HG03175 (cell line): ENCODE measurements at regions not wholly inside any gene's neighbourhood (a gene's known extent, or its start where the extent isn't known, plus 50 kb on each side); places are given as distances from the start of the nearest gene placed in this dataset.

ENCODE experiments used
- ATAC-seq: cut with Tn5 transposase; IDR thresholded peaks from one replicate; pipeline ENCODE4 v1.9.1; 2021; ENCODE audit warnings: mild to moderate bottlenecking, moderate library complexity; ENCODE audit not compliant: unreplicated experiment

DNA sequence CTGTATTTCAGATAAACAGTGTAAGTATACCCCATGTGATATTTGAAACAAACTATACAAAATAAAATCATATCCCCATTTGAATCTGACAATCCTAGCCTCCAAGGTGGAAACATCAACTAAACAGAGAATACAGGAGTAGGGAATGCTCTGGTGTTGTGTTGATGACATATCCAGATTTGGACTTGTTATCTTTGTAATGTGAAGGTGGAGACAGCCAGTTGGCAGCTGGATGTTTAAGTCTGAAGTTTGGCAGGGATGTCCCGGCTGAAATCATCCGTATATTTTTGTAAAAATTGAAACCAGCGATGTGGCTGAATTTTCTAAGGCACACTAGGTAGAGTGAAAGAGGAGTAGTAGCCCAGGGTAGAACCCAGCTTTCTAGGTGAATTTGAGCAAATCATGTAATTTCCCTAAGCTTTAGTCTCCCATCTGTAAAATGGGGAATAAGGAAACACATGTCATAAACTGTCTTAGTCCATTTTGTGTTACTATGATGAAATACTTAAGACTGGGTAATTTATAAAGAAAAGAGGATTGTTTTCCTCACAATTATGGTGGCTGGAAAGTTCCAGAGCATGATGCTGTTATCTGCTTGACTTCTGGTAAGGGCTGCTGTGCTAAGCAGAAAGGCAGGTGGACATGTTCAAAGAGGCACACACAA, 246.6 kb upstream of the APCDD1 start:
- ATAC-seq: no peak

DNA sequence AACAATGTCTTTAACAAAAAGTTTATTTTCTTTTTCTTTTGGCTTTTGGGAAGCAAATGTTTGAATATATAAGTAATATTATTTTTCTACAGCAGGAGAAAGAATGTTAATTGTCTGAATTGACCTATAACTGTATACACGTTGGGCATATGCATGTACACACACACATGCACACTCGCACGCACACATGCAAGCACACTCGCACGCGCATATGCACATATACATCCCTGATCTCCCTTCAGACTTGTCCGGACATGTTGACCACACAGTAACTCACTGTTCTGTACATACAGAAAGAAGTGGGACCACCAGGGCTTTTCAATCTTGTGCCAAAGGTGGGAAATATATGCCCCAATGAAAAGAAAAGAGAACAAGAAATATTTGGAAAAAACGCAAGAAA, 245.1 kb upstream of the APCDD1 start:
- ATAC-seq: no peak

DNA sequence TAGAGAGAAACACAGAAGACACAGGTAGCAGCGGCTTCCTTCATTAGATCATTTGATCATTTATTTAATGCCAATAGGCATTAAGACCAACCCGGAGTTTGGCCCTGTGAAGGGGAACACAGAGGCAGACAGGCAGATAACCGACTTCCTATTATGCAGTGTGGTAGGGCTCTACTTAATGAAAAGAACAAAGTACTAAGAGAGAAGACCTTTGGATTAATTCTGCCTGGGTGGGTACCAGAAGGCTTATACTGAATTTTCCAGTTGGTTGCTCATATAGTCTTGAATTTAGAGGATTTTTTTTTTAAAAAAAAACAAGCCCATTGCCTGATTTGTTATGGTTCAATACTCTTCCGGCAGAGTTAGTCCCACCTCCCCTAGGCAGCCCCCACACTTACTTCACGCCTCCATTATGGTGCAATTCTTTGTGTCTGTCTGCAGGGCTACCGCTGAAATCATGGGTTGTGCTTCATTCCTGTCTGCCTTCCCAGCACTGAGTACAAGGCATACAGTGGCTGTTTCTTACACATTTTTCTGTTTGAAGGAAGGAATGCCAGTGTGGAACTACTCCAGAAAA, 244.3 kb upstream of the APCDD1 start:
- no peak for ATAC-seq

DNA sequence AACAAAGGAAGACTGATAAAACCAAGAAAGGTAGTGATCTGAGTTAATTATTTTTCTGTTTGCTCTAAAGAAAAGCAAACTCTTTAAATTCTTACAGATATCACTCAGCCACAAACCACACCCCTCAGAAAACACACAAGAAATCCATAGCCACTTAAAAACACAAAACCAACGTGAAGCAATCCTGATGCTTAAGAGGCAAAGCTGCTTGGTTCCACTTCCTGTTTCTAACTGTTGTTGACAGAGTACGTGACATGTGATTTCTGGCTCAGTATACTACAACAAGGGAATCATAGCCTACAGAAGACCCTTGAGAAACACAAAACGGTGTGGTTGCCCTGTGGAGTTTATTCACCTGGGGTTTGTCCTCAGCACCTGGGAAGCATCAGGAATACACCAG, 240.9 kb upstream of the APCDD1 start:
- peak; percentile 93 for ATAC-seq

DNA sequence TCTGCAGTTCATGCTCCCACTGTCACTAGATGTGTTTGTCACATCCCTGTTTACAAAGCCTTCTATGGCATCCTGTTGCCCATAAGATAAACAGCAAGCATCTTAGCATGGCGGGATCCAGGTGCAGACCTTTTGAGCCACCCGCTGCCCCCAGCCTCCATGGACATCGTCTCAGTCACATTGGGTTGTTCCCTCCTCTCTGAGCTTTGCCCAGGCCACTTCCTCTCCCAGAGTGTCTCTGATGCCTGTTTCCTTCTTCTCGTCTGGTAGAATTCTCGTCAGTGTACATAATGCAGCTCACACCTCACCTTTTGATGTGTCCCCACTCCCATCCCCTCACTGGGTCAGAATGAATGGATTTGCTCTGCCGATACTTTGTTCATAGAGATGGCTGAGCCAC, 239.0 kb upstream of the APCDD1 start:
- ATAC-seq: no peak

DNA sequence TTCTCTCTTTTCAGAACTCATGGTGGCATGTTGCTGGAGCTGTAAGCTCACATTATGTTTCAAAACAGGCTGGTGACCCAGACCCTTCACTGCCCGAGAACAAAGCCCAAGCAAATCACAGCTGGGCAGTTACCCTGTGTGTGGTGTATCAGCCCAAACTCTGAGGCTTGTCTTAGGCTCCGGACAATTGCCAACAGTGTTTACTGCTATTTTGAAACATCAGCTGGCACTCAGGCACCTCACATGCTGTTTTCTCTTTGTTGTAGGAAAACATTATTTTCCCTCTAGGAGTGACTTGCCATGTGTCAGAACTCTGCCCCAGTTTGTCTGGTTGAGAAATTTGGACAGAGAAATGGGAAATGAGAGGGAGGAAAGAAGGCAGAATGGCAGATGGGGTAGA, 237.6 kb upstream of the APCDD1 start:
- no peak for ATAC-seq

DNA sequence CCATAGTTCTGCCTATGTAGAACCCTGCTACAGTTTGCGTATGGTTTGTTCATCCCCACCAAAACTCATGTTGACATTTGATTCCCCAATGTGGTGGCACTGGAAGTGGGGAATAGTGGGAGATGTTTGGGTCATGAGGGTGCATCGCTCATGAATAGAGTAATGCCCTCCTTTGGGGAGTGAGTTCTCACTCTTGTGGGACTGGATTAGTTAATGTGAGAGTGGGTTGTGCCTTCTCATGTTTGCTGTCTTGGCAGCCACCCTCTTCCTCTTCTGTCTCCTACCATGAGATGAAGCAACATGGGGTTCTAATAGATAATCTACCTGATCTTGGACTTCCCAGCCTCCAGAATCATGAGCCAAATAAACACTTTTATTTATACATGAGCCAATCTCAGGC, 237.2 kb upstream of the APCDD1 start:
- no peak for ATAC-seq

DNA sequence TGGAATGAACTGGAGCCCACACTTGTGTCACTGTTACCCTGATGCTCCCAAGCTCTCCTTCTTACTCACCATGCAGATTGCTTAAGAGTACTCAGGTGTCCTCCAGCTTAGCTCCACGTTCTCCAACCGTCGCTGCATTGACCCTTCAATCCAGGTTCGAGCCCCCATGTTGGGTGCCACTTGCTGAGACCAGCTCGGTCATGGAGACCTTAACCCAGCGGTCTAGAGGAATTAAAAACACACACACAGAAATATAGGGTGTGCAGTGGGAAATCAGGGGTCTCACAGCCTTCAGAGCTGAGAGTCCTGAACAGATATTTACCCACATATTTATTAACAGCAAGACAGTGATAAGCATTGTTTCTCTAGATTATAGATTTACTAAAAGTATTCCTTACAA, 229.1 kb upstream of the APCDD1 start:
- ATAC-seq: no peak

DNA sequence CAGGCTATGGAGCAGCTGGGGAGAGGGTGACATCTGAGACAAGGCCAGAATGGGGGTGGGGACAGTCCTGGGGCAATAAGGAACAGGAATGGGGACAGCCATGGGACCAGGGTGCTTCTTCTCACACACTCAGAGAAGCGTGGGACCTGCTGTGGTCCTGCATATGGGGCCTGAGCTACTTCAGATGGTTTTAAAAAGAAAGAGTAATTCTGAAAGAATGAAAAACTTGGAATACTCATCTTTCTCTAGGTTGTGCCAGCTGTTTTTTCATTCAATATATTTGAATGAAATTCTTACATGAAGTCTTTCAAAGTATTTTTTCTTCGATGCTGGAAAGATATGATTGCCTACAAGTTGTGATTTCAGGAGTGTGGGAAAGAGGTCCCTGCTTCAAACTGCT, 227.5 kb upstream of the APCDD1 start:
- no peak for ATAC-seq

DNA sequence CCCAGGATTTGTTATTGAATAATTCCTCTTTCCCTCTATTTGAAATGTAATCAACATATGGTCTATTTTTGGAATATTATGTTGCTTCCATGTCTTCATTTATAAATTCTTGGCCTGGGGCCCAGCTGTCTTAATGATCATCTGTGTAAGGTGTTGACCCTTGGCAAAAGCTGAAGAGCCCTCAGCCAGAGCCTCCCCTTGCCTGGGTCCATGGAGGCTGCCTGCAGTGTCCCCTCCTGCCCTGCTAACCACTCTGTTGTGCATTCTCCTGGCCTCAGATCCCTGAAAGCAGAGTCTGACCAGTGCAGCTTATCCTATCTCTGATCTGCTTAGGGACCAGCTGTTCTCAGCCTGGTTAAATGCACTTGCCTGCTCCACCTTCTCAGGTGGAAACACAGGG, 226.1 kb upstream of the APCDD1 start:
- ATAC-seq: no peak

DNA sequence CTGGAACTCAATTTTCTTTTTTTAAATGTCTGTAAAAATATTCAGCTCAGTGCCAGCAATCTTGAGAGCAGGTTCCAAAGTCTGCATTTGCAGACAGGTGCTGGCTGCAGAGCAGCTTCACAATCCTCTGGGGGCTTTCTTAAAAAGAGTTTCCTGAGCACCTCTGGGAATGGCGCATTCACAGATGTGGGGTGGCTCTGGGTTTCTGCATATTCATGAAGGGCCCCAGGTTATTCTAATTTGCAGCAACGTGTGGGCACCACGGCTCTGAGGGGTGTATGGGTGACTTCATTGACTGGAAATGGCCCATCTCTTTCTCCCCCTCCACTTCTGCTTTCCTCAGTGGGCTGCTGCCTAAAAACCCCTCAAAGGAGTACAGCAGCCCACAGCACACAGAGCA, 225.0 kb upstream of the APCDD1 start:
- ATAC-seq: no peak

DNA sequence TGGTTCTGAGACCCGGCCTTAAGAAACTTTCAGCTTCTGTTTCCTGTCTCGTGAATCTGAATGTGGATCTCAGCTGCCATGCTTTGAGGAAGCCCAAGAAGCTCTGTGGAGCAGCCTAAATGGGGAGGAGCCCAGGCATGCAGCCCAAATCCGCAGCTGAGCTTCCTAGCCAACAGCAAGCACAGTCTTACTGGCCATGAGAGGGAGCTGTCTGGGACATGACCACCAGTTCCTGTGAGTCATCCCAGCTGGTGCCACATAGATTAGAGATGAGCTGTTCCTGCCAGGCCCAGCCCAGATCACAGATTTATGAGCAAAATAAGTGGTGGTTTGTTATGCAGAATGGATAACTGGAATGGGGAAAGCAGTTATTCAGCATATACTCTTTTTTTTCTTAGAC, 224.4 kb upstream of the APCDD1 start:
- no peak for ATAC-seq

DNA sequence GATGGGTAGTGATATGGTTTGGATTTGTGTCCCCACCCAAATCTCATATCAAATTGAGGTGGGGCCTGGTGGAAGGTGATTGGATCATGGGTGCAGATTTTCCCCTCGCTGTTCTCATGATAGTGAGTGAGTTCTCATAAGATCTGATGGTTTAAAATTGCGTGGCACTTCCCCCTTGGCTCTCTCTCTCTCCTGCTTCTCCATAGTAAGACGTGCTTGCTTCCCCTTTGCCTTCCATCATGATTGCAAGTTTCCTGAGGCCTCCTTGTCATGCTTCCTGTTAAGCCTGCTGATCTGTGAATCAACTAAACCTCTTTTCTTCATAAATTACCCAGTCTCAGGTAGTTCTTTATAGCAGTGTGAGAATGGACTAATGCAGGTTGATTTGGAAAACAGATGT, 223.2 kb upstream of the APCDD1 start:
- no peak for ATAC-seq

DNA sequence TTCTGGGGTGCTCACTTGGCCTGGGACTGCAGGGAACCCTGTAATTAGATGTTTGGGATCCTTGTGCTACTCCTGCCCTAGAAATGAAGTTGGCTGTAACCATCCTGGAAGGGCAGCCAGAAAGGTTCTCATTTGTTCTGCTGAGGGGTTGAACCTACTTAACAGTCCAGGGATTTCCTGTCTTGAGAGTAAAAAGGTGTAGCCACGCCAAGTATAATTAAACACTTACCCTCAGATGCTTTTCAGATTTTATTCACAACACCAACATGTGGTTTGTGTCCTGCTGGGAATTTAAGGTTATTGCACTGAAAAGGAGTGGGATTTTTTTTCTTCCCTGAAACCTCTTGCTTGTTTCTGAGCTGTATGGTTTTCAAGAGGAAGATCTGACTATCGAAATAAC, 222.4 kb upstream of the APCDD1 start:
- no peak for ATAC-seq

DNA sequence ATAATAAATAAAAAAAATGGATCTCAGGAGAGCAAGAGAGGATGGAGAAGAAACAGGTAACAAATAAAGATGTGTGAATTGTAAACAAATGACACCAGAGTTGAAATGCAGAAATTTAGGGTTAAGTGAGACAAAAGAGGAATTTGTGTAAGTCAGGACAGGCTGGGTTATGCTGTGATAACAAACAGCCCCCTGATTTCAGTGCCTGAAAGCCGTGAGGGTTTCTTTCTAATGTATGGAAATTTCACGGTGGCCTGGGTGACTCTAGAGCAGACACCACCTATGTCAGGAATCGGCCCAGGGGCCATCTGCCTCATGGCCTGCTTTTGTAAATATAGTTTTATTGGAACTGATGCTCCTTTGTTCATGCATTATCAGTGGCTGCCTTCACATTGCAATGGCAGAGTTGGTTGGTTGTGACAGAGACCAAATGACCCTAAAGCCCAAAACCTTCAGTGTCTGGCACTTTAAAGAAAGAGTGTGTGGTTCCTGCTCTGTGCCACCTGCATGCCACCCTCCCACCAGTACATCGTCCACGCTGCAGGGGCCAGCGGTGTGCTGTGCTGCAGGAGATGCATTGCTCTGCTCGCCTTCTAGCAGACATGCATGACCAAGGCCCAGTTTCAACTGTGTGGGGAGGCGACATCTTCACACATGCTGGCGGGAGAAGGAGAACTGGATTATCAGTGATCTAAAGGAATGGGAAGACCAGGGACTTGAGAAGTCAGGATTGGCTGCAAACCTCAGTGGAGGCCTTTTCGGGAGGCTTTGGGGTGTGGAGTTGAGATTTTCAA, 221.2 kb upstream of the APCDD1 start:
- ATAC-seq: no peak

DNA sequence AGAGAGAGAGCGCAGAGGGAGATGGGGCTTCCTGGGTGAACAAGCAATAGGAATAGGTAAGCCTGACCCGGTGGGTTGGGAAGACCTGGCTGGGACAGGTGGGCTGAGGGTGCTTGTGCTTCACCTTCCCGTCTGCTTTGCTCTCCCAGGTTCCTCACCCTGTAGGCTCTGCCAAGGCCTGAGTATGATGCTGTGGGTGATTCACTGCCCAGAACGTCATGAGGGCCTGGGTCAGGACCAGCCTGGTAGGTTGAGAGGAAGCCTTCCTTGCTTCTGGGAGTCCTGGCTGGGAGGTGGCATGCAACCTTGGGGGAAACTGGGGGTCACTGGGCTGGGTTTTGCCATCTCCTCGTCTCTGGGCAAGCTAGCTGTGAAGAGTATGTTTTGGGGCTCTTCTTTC, 220.2 kb upstream of the APCDD1 start:
- ATAC-seq: no peak

DNA sequence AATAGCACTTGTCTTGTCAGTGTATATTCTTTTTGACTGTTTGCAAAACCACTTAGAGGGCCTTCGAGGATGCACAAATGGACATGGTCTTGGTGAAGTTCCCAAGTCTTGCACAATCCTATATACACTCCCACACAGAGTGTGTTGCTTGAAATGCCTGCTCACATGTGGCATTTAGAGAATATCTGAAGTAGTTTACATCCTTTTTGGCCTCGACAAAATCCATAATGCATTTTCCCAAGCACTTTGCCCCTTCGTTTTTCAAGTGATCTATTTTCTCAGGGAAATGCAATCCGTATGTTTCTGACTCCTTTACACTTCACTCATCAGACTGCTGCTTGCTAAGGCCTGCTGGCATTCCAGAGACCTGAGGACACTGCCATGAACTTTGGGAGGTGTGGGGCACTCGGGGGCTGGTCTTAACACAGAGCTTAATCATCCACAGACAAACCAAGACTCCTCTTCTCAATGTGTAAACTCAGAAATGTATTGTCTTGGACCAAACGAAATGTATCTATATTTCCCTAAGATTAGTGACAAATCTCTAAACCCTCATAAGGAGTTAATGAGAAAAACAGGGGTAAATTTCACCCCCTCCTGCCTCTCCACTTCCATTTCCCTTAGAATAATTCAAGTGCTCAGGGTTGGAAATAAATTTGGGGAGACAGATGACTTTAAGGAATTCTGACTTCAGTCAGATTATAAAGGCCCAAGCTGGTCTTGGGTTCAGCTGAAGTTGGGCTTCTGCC, 219.3 kb upstream of the APCDD1 start:
- ATAC-seq: no peak

DNA sequence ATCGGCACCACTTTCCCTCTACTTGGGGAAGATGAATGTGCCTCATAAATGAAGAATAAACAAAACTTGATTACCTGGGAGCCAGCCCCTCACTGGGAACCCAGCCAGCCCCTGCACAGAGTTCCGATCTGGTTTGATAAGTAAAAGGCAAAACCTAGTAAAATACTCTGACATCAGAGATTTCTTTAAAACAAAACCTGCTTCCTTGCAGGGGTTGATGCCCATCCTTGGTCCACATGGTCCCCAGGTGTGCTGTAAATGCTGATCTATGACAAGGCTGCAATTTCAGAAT, 218.8 kb upstream of the APCDD1 start:
- ATAC-seq: no peak

DNA sequence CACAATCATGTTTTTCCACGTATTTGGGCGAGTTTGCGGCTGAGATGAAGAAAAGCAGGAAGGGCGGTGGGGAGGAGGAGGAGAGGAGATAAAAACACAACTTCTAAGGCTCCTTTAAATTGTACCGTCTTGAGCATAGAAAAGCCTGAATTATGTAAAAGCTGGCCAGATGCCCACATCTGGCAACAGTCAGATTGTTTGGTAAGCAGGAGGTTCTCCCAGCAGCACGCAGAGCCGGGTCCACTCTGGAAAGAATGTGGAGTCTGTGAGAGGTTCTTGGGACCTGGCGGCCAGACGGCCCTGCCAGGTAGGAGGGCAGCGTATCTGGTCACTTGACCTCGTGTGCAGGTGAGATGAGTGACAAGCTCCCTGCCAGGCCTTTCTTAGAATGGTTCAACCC, 215.3 kb upstream of the APCDD1 start:
- no peak for ATAC-seq

DNA sequence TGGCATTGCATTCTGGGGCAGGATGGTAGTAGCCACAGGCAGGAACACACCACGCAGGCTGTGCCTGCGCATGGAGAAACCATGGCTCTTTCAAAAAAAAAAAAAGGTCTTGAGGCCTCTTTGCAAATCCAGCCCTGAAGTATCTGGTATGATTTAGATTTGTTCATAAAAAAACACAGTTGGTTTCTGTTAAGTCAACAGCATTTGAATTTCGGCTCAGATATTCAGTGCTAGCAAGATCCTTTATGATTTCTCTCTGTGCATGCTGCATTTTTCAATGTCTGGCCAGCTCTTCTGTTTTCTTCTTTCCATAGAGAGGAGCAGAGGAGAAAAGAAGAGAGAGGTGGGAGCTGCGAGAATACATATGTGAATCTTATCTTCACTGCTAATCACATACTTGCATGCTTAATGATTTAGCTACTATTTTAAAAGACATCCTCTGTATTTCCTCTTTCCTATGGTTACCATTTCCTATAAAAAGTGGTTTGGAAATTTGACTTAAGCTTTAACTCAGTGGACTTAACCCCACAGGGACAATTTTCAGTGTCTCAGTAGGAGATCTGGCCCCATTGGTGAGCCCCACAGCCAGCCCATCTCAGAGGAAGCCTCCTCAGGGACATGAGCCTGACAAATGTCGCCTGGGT, 214.3 kb upstream of the APCDD1 start:
- ATAC-seq: no peak

DNA sequence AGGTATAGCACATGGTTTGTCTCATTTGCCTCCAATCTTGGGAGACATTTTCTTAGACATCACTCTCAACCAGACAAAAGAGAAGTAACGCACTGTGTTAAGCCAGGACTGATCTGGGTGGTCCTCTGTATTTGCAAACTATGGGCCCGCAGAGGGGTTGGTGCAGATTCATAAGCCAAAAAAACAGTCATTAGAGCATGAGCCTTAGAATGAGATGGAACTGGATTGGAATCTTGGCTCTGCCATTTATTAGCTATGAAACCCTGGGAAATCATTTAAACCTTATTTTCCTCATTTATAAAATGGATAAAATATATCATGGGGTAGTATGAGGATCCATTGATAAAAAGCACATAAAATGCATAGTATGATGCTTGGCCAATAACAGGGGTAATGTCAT, 213.5 kb upstream of the APCDD1 start:
- ATAC-seq: no peak
